HG03442 (cell line): ENCODE measurements at regions not wholly inside any gene's neighbourhood (a gene's known extent, or its start where the extent isn't known, plus 50 kb on each side); places are given as distances from the start of the nearest gene placed in this dataset.
"Not testable (repeated sequence)": the region's sequence is repeated elsewhere in the genome, so short reads cannot be mapped to it uniquely, and the experiment has no call there.

Source experiments
- ATAC-seq: cut with Tn5 transposase; IDR thresholded peaks from one replicate; pipeline ENCODE4 v1.9.1; 2021; ENCODE audit warnings: mild to moderate bottlenecking, moderate library complexity; ENCODE audit not compliant: unreplicated experiment

DNA sequence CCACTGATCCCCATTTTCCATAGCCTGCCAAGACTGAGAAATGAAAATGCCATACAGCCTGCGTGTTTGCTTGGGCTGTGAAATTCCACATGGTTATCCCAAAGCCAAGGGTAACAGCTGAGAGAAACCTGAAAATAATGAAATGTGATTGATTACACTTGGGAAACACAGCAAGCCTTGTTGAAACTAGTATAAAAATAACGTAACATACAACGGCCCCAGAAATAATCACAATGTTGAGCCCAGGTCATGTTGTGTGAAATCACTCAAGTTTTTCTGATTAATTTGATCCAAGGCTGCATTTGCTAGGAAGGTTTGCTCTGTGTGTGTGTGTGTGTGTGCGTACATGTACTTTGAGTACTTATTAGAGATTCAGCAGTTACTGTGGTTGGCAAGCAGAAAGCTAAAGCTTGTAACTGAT is 269.0 kb downstream of the OXSM start:
- no peak for ATAC-seq

DNA sequence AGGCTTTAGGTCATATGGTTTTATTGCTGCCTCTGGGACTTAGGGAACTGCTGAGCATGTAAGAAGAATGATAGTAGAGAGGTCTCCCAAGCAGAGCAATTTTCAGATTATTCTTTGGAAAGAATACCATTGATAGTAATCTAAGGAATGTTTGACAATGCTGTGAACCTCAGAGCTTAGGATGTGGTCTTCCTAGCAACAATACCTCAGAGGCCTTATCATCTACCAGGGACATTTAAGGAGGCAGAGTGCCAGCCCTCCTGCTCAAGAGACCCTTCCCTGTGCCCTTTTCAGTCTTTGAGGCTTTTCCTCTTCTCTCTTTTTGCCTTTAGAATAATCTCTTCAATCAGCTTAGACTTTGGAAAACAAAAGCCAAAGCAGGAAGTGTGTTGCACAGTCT is 272.1 kb downstream of the OXSM start:
- ATAC-seq, result no peak

DNA sequence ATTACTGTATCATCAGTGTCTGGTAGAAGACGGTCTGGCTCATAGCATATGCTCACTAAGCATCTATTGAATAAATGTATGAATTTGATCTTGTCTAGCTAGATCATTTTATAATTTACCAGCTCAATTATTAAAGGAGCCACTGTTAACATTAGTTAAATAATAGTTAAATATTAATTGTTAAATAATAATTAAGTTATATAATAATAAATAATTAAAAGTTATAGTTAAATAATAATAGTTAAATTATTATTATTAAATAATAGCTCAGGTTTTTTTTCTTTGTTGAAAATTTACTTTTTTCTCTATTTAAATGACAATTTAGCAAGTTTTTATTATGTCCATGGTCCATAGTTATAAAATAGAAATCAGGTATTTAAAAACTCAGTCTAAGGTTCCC is 274.4 kb downstream of the OXSM start:
- no peak for ATAC-seq

DNA sequence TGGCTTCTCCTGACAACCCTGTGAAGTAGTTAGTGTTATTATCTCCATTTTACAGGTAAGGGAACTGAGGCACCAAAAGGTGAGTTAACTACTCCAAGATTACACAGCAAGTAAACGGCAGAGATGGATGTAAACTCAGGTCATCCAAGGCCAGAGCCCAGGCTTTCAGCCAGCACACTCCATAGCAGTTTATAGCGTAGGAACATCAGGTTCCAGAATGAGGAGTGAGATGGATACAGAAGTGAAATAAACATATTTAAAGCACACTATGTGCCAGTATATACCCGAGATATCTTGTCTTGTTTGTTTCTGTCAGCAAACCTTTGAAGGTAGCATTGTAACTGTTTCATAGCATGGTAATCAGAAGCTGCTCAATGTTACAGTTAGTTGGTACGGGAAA is 279.0 kb downstream of the OXSM start:
- no peak for ATAC-seq

DNA sequence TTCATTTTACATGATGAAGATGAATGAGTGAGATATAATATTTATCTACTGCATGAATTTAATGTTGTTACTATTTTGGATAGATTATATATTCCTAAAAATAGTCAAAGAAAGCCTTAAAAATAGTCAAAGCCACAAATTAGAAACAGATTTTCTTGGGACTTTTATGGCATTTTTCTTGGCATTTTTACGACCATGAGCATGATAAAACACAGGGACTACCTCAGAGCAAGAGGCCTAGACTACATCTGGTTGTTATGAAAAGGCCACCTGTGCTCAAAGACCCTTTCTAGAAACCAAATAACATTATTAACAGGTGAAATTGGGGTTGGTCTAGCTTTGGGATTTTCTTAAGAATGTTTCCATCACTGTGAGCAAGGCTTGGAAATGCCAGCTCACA is 281.0 kb downstream of the OXSM start:
- no peak for ATAC-seq

DNA sequence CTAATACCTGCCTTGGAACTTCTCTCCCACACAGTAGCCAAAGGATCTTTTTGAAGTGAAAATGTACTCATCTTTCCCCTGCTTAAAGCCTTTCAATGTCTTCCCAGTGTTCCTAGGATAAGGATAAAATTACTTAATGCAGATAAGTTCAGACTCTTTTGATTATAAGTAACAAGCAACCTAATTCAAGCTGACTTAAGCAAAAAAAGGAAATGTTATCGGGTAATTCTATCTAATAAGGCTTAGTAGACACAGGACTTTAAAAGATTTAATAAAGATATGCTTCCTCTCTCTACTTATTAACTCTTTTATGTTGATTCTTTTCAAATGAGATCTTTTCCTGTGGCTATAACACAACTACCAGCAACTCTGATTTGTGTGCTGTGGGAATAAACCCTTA is 284.2 kb downstream of the OXSM start:
- ATAC-seq, result no peak

DNA sequence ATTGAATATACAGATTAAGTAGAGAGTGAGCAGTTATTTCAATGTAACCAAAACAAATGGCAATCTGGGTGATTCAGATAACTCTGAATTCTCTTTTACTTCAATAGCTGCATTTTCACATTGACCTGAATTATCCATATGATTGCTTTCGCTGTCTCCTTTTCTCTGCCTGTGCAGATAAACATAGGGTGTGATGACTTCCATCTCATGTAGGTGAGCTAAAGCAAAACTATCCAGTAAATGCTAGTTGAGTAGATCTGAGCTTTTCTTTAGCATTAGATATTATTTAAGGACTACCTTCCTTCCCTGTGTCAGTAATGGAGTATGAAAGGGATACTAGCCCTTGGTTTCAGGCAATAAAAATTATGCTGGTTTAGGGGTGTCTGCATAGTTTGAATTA is 288.6 kb downstream of the OXSM start:
- ATAC-seq, result no peak

DNA sequence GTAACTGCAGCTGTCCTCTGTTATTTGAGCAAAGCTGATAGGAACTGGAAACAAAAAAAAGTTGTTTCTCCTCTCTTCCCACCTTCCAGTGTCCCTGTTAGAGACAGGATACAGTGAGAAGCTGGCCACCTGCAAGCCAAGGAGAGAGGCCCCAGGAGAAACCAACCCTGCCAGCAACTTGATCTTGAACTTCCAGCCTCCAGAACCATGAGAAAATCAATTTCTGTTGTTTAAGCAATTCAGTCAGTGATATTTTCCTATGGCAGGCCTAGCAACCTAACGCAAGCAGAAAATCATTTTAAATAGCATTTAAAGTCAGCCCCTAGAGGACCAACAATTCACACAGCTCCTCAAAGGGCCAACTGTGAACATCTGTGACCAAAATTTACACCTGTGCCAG is 291.3 kb downstream of the OXSM start:
- ATAC-seq, result no peak

DNA sequence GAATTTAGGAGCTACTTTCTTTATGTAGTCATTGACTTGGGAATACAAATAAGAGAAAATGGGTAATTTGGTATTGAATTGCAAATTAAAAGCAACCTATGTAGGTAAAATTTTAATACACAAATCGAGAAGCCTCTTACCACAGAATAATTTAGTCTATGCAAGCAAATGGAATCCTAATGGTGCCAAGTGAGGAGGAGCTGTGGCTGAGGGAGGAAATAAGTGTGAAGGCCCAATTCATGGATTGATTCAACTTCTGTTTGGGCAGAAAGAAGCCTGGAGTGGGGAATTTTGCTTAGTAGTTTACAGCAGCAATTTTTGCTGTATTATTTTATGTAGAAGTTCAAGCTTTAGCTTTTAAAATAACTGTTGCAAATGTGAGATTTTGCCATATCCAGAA is 291.9 kb downstream of the OXSM start:
- ATAC-seq, result no peak

DNA sequence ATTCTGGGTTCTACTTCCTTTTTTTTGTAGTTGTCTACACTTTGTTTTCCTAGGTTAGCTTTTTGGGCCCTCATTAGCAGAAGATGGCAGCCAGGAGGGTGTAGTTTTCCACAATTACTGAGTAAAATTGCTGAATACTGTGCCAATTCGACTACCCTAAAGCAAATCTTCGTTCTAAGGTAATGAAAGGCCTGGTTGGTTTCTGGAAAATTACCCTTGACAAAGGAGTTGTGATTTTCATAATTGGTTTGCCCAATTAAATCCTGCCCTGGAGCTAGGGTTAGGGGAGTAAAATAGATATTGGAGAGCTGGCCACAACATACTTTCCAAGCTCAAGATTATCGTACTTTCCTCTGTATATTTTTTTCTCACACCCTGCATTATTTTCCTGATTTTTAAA is 293.0 kb downstream of the OXSM start:
- ATAC-seq, result no peak

DNA sequence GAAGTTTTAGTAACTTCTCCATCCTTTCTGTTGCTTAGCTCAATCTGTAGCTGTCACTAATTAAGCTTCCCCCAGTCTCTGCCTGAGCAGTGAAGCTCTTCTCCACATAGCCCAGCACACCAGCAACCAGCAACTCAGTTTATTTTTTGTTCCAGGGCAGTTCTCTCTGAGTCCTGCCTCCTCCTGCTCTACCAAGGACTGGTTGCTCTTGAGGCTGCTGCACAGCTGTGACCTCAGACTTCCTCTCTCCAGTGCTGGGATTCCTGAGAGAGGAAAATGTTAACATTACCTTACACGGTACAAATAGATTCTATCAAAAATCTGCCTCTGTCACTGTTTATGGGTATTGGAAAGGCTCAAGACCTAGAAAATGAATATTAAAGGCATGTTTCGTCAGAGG is 294.7 kb downstream of the OXSM start:
- no peak for ATAC-seq

DNA sequence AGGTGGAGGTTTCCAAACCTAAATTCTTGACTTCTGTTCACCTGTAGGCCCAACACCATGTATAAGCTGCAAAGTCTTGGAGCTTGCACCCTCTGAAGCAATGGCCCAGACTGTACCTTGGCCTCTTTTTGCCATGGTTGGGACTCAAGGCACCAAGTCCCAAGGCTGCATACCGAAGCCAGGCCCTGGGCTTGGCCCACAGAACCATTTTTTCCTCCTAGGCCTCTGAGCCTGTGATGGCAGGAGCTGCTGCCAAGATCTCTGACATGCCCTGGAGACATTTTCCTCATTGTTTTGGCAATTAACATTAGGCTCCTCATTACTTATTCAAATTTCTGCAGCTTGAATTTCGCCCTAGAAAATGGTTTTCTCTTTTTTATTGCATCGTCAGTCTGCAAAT is 297.9 kb downstream of the OXSM start:
- no peak for ATAC-seq

DNA sequence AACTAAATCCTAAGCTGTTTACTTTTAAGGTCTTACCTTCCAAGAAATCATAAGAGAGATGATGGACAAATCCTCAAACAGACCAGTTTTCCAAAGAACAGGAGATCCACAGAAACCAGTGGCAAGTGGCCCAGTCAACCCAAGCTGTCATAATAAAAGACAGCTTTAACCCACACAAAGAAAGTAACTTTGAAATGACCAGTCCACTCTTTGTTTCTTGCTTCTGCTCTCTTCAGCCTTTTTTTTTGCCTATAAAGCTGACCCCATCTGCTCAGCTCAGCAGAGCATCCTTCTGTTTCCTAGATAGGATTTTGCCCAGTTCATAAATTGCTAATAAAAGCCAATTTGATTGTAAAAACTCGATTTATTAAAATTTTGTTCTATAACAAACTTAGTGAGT is 299.4 kb downstream of the OXSM start:
- no peak for ATAC-seq

DNA sequence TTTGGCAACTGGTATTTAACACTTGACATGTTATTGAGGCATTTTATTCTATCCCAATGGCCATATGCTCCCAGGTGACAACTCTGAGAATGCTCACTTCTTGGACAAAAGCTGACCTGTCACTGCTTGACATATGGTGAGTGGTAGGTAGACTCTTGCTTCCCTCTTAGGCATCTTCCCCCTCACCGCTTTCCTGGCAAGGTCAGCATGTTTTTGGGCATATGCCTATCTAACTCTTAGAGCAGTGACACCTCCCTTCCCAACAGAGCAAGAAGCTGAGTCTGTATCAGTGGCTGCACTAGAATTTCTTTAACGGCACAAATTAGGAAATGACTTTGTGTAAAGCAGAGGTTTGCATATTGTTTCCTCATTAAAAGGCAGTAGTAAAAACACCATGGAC is 300.7 kb downstream of the OXSM start:
- ATAC-seq, result no peak

DNA sequence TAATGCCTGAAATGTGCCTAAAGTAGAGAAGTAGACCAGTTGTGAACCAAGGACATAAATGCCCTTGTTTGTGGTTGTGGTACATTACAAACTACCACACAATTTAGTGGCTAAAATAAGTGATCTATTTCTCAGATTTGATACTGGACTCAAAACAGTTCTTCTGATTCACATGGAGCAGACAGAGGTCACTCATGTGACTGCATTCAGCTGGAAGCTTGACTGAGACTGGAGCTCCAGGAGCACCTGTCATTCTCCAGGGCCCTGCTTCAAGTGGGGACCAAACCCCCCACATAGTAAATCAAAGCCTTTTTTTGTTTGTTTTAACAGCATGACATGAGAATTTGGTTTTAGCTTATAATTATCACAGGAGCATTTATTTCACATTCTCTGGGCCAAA is 301.2 kb downstream of the OXSM start:
- no peak for ATAC-seq

DNA sequence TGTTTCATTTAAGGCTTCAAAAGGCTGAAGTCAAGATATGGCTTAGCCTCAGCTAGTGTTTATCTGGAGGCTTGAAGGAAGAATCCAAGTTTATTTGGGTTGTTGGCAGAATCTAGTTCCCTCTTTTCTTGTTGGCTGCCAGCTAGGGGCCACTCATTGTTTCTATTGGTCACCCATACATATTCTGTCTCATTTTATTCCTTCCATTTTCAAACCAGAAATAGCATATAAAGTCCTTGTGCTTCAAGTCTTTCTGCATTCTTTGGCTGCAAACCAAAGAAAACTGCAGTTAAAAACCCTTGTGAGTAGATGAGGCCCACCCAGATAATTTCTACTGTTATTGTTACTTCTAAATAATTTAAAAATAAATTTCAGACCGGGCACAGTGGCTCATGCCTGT is 301.7 kb downstream of the OXSM start:
- ATAC-seq, result no peak

DNA sequence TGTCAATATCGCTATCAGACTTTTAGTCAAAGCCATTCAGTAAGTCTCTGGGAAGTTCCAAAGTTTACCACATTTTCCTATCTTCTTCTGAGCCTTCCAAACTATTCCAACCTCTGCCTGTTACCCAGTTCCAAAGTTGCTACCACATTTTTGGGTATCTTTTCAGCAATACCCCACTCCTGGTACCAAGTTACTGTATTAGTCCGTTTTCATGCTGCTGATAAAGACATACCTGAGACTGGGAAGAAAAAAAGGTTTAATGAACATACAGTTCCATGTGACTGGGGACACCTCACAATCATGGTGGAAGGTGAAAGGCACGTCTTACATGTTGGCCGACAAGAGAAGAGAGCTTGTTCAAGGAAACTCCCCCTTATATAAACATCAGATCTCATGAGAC is 307.2 kb downstream of the OXSM start:
- ATAC-seq, result not testable (repeated sequence)

DNA sequence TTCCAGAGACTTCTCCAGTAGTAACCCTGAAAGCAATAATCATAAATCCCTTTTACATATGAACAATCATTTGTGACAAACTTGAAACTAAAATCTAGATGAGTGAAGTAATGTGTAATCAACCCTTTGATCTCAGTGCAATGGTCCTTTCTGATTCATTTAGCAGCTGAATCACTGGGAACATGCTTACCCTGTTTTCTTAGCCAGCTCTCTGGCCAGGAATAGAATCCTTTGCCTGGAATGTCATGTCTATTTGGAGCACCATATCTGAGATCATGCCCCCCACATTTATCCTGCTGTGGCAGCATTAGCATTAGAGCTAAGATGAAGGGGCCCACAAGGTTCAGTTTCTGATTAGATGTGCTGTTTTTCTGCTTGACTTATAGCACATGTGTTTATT is 309.8 kb downstream of the OXSM start:
- ATAC-seq, result no peak

DNA sequence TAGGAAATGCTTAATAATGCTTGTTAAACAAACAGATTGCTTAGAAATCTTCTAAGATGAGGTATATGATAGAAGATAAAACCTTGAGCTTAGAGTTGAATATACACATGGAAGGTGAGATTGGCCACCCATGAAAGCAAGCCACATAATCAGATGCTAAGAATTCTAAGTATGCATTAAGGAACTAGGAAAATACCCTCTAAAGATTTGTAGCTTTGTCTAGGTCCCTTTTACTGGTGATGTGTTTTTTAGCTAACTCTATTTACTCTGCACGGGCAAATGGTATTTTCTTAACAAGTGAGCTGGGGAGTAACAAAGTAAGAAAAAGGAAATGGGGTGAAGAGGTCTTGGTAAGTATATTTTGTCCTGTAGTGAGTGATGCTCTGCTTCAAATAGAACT is 310.3 kb downstream of the OXSM start:
- no peak for ATAC-seq

DNA sequence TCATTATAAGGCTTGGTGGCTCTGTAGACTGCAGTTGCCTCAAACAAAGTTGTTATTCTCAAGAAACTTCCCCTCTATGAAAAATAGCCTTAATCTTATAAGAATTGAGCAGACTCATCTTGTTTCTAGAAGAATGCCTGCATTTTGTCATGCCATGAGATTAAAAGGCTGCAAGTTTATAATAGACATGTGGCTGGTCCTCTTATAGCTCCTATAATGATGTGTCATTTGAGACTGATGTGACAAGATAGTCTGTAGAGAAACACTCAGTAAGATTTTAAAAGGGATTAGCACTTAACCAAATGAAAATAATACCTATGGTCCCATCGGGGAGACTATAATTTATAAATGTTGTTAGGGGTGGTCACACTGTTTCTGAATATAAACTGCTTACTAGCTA is 312.5 kb downstream of the OXSM start:
- ATAC-seq, result no peak

DNA sequence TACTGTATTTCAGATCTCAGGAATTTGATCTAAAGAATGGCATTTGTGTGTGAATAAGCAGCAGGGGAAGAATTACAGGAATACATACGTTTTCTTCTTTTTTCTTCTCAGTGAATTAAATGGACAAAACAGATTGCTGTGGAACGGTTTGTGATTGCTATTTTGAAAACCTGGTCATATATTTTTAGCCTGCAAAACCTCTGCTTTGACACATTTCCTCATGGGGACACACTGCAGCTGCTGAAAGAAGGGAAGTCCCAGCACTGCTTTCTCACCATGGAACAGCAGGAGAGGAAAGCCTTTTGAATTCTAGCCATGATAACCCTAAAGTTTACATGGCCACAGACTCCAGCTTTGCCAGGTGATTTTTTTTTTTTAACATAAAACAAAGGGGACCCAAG is 315.0 kb downstream of the OXSM start:
- no peak for ATAC-seq

DNA sequence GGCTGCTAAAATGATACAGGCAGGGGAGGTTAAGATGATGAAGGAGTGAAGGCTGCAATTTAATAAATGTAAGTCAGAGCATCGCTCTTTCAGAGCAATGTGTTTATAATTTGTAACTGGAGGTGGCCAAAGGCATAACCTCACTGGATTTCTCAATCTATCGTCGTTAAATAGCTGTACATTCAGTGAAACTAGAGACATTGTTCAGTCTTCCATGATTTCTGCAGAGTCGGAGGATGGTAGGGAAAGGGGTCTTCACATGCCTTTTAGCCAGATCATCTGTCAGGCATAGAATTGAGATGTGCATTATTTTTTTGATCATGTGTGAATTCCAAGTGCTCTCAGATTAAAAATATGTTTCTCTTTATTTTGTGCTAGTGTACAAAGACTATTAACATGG is 315.4 kb downstream of the OXSM start:
- ATAC-seq, result no peak

DNA sequence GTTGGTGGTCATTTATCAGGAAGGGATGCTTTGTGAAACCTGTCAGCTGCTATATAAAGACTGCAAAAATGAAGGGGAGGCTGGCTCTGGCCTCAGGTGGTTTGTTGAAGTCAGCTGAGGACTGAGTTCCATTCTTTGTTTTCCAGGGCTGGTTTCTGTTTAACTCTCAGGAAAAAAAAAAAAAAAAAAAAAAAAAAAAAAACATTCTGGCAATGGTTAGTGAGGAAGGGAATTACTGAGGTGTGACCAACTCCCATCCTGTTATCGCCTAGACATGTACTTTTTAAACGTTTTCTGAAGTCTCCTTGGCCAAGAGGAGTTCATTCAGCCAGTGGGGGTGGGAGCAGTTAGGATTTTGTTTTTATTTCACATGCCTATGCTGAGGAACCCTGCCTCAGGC is 316.3 kb downstream of the OXSM start:
- no peak for ATAC-seq

DNA sequence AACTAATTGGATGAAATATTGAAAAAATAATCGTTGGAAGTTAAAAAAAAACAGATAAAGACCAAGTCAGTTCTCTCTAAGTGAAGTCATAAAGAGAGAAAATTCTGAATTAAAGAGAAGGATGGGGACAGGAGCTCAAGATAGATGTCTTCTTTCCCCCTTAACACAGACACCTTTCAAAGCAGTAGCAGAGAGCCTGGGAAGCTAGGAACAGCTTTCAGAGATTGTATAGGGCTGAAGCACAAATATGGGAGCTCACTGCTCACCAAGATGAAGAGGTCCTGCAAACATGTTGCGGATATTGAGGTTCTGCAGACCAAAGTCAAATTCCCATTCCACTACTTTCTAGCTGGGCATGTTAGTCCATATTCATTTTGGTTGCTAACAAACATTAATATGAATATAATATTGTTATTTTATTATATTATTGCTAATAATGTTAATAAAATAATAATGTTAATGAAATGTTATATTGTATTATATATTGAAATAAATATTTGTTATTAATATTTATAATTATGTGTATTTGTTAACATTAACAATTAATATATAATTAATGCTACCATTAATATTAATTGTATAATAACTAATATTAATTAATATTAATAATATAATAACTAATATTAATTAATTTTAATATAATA is 319.1 kb downstream of the OXSM start:
- no peak for ATAC-seq
